ENCODE measurements at regions not wholly inside any gene's neighbourhood (a gene's known extent, or its start where the extent isn't known, plus 50 kb on each side); places are given as distances from the start of the nearest gene placed in this dataset.

DNA sequence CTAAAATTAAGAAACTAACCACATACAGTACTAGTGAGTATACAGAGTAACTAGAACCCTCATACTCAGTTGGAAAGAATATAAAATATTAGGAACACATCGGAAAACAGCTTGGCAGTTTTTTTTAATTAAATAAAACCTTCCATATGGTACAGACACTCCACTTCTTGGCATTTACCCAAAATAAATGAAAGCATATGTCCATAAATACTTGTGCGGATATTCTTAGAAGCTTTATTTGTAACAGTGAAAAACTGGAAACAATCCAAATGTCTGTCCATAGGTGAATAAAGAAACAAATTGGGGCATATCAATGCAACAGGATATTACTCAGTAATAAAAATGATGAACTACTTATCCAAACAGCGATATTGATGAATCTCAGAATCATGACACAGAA is 410.0 kb downstream of the HTR7 start:
- DNase-seq, result peak in 1 of 2 donors; percentile 22
- H3K9me3 ChIP-seq, result peaks cover 0 to 27% (median 0%) of the 10 kb centered on the region in 4 donors
- no peak for TF ChIP-seq POLR2A (IDR thresholded peaks at IDR 0.05)
- TF ChIP-seq, protein P1, sequence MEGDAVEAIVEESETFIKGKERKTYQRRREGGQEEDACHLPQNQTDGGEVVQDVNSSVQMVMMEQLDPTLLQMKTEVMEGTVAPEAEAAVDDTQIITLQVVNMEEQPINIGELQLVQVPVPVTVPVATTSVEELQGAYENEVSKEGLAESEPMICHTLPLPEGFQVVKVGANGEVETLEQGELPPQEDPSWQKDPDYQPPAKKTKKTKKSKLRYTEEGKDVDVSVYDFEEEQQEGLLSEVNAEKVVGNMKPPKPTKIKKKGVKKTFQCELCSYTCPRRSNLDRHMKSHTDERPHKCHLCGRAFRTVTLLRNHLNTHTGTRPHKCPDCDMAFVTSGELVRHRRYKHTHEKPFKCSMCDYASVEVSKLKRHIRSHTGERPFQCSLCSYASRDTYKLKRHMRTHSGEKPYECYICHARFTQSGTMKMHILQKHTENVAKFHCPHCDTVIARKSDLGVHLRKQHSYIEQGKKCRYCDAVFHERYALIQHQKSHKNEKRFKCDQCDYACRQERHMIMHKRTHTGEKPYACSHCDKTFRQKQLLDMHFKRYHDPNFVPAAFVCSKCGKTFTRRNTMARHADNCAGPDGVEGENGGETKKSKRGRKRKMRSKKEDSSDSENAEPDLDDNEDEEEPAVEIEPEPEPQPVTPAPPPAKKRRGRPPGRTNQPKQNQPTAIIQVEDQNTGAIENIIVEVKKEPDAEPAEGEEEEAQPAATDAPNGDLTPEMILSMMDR (IDR thresholded peaks at IDR 0.05), result no peak
- TF ChIP-seq POLR2AphosphoS5 (IDR thresholded peaks at IDR 0.05), result no peak
- TF ChIP-seq EP300 (IDR thresholded peaks at IDR 0.05), result no peak
- intact Hi-C loops (cut with DNase I; ENCODE audit: low total_unique reads), result no loop called here
- no peak overlapping the region for H3K27ac ChIP-seq
- WGBS, 5 donors, result 62 to 78% (median 74%) methylated on average over 3 of the region's 3 CpGs
- no peaks in the 10 kb centered on the region for H3K27me3 ChIP-seq
- no peak overlapping the region for H3K4me3 ChIP-seq
- H3K36me3 ChIP-seq, result no peaks in the 10 kb centered on the region
- no peaks in the 10 kb centered on the region for H3K4me1 ChIP-seq

DNA sequence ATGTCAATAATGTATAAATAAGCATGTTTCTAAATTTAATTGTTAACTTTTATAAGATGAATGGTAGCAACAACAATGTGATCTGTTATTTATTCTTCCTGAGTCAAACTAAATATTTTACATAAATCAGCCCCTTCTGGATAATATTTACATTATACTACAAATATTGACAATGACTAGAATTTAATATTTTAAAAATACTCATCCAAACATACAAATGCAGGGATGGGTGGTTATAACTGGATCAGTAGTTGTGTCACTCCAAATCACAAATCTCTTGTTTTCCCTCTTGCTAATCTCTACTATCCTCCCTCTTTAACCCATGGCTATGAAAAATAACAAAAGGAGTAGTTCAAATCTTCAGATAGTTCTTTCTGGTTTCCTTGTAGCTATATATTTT is 407.0 kb downstream of the HTR7 start:
- no peaks in the 10 kb centered on the region for H3K36me3 ChIP-seq
- intact Hi-C loops (cut with DNase I; ENCODE audit: low total_unique reads), result no loop called here
- no peak for DNase-seq
- H3K27me3 ChIP-seq, result no peaks in the 10 kb centered on the region
- H3K9me3 ChIP-seq, result peaks cover 0 to 9% (median 0%) of the 10 kb centered on the region in 4 donors
- H3K4me3 ChIP-seq, result no peak overlapping the region
- H3K4me1 ChIP-seq, result no peaks in the 10 kb centered on the region
- TF ChIP-seq POLR2A (IDR thresholded peaks at IDR 0.05) (no peak), EP300 (IDR thresholded peaks at IDR 0.05) (no peak), POLR2AphosphoS5 (IDR thresholded peaks at IDR 0.05) (no peak)
- TF ChIP-seq, protein P1 (IDR thresholded peaks at IDR 0.05), result no peak
- no peak overlapping the region for H3K27ac ChIP-seq

DNA sequence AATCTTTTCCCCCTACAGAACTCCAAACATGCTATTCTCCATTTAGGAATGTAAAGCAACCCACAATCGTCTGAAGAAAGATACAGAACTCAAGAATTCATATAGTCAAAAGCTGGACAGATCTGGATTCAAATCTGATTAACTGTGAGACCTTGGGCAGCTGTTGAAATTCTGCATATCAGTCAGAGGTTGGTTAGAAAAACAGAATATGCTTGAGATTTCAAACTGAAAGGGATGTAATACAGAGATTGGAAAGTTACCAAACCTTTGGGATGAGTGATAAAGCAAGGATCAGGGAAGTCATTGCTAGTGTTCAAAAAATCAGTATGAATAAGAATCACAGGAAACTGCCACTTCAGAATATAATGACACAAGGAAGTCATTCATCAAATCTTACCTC is 406.6 kb downstream of the HTR7 start:
- H3K27me3 ChIP-seq, result no peaks in the 10 kb centered on the region
- H3K36me3 ChIP-seq, result no peaks in the 10 kb centered on the region
- TF ChIP-seq, protein P1 (IDR thresholded peaks at IDR 0.05), result no peak
- no peak for TF ChIP-seq EP300 (IDR thresholded peaks at IDR 0.05)
- no peak for TF ChIP-seq POLR2A (IDR thresholded peaks at IDR 0.05)
- no peak for TF ChIP-seq POLR2AphosphoS5 (IDR thresholded peaks at IDR 0.05)
- no peak overlapping the region for H3K27ac ChIP-seq
- WGBS, 5 donors, result 0 to 33% (median 7%) methylated on average over 1 of the region's 1 CpG
- H3K4me3 ChIP-seq, result no peak overlapping the region
- intact Hi-C loops (cut with DNase I; ENCODE audit: low total_unique reads), result no loop called here
- no peaks in the 10 kb centered on the region for H3K4me1 ChIP-seq
- H3K9me3 ChIP-seq, result peaks cover 0 to 4% (median 0%) of the 10 kb centered on the region in 4 donors
- no peak for DNase-seq

- Histone ChIP-seq H3K4me3 (no peak overlapping the region), H3K27ac (no peak overlapping the region), H3K9me3 (no peaks in the 10 kb centered on the region), H3K4me1 (no peaks in the 10 kb centered on the region), H3K36me3 (no peaks in the 10 kb centered on the region), H3K27me3 (no peaks in the 10 kb centered on the region)
- DNase-seq, result no peak
- TF ChIP-seq POLR2AphosphoS5 (IDR thresholded peaks at IDR 0.05) (no peak), EP300 (IDR thresholded peaks at IDR 0.05) (no peak), POLR2A (IDR thresholded peaks at IDR 0.05) (no peak)
- TF ChIP-seq, protein P1 (IDR thresholded peaks at IDR 0.05), result no peak
- intact Hi-C loops (cut with DNase I; ENCODE audit: low total_unique reads), result no loop called here
- 58 to 73% (median 69%) methylated on average over 1 of the region's 1 CpG for WGBS, 5 donors
These were observed 399.8 kb downstream of the HTR7 start for GRCh38 chr10:90458054-90458453.
